ENCODE measurements at regions not wholly inside any gene's neighbourhood (a gene's known extent, or its start where the extent isn't known, plus 50 kb on each side); places are given as distances from the start of the nearest gene placed in this dataset.

DNA sequence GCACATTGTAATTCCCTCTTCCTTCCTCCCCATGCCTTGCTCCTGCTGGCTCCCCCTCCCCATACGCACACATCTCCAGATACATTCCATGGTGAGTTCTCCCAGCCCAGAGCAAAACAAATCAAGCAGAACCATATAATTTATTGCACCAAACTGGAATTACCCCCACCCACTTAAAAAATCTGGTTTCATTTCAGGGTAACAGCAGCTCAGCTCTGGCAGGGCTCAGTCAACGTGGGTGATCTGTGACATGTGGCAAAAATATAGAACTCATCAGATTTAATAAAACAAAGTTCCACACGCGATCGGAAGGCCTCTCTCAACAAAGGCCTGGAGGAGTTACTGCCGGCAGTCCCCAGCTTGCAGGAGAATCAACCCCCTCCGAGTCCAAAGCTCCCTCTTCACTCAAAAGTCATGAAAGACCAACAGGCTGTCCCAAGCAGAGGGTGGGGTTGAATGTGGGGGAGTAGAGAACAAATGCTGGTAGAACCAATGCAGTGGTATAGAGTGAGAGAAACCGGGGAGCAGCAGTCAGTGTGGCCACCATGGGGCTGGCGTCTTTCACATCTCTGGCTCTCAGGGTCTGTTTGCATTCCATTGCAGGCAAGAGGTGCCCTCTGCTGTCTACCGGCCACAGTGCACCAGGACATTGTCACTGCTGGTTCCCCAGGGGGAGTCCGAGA is 323.3 kb upstream of the NT5E start:
- Histone ChIP-seq H3K9me3 (ENCODE audit: severe bottlenecking) (no peaks in the 10 kb centered on the region), H3K27ac (no peak overlapping the region), H3K4me3 (ENCODE audit: low read depth, low read length) (no peak overlapping the region), H3K27me3 (ENCODE audit: insufficient read depth, low read depth, severe bottlenecking) (peaks cover 46% of the 10 kb centered on the region), H3K36me3 (no peaks in the 10 kb centered on the region)
- peak; percentile 60 for DNase-seq
- TF ChIP-seq, protein P1, sequence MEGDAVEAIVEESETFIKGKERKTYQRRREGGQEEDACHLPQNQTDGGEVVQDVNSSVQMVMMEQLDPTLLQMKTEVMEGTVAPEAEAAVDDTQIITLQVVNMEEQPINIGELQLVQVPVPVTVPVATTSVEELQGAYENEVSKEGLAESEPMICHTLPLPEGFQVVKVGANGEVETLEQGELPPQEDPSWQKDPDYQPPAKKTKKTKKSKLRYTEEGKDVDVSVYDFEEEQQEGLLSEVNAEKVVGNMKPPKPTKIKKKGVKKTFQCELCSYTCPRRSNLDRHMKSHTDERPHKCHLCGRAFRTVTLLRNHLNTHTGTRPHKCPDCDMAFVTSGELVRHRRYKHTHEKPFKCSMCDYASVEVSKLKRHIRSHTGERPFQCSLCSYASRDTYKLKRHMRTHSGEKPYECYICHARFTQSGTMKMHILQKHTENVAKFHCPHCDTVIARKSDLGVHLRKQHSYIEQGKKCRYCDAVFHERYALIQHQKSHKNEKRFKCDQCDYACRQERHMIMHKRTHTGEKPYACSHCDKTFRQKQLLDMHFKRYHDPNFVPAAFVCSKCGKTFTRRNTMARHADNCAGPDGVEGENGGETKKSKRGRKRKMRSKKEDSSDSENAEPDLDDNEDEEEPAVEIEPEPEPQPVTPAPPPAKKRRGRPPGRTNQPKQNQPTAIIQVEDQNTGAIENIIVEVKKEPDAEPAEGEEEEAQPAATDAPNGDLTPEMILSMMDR (IDR thresholded peaks at IDR 0.05; ENCODE audit: low read depth, low read length): peak; percentile 81

DNA sequence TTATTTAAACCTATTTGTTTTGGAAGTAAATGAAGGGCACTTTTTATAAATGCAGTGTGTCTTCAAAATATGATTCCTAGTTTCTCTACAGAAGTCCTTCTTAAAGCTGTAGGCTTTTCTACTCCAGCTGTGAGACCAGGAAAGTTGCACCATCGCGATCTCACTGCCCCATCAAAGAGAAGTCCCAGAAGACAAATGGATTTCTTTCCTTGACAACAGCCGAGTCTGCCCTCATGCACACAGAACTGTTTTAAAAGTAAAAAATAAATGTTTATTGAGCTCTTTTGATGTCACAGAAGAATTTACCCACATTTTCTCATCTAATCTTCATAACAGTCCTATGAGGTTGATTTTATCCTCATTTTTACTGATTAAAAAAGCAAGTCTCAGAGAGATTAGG is 324.4 kb upstream of the NT5E start:
- no peak overlapping the region for H3K4me3 ChIP-seq (ENCODE audit: low read depth, low read length)
- DNase-seq: no peak
- no peaks in the 10 kb centered on the region for H3K9me3 ChIP-seq (ENCODE audit: severe bottlenecking)
- TF ChIP-seq, protein P1 (IDR thresholded peaks at IDR 0.05; ENCODE audit: low read depth, low read length): no peak
- no peak overlapping the region for H3K27ac ChIP-seq
- H3K36me3 ChIP-seq: no peaks in the 10 kb centered on the region
- peaks cover 50% of the 10 kb centered on the region for H3K27me3 ChIP-seq (ENCODE audit: insufficient read depth, low read depth, severe bottlenecking)

DNA sequence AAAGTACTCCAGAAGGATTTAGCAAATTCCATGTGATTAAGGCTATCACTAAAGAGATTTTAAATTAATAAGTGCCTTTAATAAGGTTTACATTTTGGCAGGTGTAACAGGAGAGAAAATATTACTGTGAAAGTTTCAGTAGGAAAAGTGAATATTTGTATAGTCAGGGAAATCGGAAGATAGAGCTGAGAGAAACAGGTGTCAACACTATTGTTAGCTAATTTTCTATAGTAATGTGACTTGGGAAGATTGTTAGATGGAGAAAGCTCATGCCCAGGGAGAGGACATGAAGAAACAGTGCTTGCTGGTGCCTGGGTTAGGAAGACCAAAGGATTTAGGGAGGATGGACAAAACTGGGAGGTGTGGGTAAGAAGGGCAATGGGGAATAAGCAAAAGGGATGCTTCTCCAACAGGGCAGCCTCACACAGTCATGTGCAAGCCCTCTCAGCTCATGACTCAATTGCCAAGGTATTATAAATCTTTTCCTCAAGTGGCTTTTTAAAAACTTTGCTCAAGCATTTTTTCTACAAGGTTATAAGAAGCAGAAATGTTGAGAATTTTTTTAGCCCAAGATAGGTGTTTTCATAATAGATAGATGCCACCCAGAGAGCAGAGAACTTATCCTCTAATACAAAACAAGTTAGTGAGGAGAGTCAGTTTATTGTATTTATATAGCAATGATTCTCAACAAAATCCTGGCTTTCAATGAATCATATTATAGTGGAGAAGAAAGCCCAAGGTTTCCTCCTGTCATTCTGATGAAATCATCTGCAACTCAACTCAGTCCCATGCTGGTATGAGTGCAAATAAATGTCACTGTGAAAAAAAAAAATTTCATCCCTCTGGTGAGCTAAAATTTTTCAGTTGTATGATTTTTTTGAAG is 325.2 kb upstream of the NT5E start:
- TF ChIP-seq, protein P1 (IDR thresholded peaks at IDR 0.05; ENCODE audit: low read depth, low read length): no peak
- no peak overlapping the region for H3K27ac ChIP-seq
- no peak for DNase-seq

DNA sequence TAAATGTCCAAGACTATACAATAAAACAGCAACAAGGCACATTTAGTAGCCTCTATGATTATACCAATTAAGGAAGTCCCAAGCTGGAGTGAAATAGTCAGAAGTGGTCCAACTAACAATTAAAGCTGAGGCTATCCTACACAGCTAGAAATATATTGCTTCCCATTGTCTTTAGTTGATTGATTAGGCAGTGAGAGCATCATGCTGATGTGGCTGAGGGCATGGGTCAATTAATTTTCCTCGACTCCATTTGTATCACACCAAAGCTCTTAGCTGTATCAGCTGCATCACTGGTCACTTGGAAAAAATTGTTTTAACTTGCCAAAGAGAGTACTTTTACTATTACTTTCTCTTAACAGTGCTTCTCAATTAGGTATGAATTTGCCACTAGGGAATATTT is 328.7 kb upstream of the NT5E start:
- TF ChIP-seq, protein P1 (IDR thresholded peaks at IDR 0.05; ENCODE audit: low read depth, low read length): no peak
- Histone ChIP-seq H3K9me3 (ENCODE audit: severe bottlenecking) (no peaks in the 10 kb centered on the region), H3K4me3 (ENCODE audit: low read depth, low read length) (no peak overlapping the region), H3K36me3 (no peaks in the 10 kb centered on the region), H3K27ac (no peak overlapping the region), H3K27me3 (ENCODE audit: insufficient read depth, low read depth, severe bottlenecking) (peaks cover 57% of the 10 kb centered on the region)
- DNase-seq: no peak

More for the DNA sequence above, 325.2 kb upstream of the NT5E start:
- no peaks in the 10 kb centered on the region for H3K9me3 ChIP-seq (ENCODE audit: severe bottlenecking)
- H3K4me3 ChIP-seq (ENCODE audit: low read depth, low read length): no peak overlapping the region
- H3K27me3 ChIP-seq (ENCODE audit: insufficient read depth, low read depth, severe bottlenecking): peaks cover 48% of the 10 kb centered on the region
- no peaks in the 10 kb centered on the region for H3K36me3 ChIP-seq

DNA sequence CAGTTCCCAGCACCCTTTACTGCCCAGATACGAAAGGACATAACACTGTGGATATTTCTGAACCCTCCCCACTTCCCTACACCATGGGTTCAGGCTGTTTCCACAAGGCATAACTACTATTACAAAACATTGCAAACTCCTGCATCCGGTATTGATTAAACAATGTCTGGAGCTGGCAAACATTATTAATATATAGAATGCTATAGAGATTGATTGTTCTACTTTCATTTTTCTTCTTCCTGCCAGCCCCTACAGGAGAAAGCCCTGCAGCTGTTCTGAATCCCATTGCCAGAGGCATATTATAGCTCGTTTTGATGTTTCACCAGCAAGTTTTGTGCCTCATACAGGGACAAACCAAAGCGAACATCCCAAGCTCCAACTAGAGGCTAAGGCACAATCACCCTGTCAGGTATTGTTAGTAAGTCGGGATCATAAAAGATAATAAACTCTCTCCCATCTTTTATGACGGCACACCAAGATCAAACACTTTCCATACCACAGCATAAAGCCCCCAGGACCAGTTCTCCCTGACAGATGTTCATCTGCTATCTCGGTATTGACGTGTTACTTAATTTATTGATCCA is 331.1 kb upstream of the NT5E start:
- DNase-seq: no peak
- TF ChIP-seq, protein P1 (IDR thresholded peaks at IDR 0.05; ENCODE audit: low read depth, low read length): no peak
- Histone ChIP-seq H3K36me3 (no peaks in the 10 kb centered on the region), H3K27ac (no peak overlapping the region), H3K27me3 (ENCODE audit: insufficient read depth, low read depth, severe bottlenecking) (peaks cover 61% of the 10 kb centered on the region), H3K9me3 (ENCODE audit: severe bottlenecking) (no peaks in the 10 kb centered on the region), H3K4me3 (ENCODE audit: low read depth, low read length) (no peak overlapping the region)
